ENCODE measurements at regions not wholly inside any gene's neighbourhood (a gene's known extent, or its start where the extent isn't known, plus 50 kb on each side); places are given as distances from the start of the nearest gene placed in this dataset.

DNA sequence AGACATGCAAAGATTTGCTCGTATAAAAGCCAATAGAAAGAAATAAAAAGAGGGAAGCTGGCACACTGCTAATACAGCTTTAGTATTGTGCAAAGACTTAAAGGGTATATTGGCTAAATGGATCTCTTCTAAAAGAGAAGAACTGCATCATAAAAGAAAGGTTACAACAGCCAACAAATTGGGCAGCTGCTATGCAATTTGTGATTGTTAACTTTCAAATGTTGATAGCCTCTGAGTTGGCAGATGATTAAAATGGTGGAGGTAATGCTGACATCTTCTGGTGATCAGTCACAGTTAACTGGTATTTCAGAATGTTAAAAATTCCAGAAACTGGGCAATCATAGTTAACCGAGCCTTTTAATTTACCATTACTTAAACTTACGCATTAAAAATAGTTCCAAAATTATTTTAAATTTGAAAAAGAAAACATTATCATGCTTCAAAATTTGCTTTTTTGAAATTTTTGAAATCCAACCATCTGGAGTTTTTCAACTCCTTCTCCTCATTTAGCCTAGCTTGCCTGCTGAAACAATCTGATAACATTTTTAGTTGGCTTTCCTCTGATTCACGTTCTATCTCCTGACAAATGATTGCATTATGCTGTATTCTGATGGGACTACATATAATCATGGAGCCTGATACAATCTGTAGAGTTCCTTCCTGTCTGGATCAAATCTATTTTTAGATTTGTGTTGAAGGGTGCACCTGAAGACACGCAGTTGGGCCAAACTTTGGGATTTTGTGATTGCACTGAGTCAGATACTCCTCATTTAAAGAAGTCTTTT lies 144.0 kb upstream of the PDZRN3 start:
- TF ChIP-seq, protein P1, sequence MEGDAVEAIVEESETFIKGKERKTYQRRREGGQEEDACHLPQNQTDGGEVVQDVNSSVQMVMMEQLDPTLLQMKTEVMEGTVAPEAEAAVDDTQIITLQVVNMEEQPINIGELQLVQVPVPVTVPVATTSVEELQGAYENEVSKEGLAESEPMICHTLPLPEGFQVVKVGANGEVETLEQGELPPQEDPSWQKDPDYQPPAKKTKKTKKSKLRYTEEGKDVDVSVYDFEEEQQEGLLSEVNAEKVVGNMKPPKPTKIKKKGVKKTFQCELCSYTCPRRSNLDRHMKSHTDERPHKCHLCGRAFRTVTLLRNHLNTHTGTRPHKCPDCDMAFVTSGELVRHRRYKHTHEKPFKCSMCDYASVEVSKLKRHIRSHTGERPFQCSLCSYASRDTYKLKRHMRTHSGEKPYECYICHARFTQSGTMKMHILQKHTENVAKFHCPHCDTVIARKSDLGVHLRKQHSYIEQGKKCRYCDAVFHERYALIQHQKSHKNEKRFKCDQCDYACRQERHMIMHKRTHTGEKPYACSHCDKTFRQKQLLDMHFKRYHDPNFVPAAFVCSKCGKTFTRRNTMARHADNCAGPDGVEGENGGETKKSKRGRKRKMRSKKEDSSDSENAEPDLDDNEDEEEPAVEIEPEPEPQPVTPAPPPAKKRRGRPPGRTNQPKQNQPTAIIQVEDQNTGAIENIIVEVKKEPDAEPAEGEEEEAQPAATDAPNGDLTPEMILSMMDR (IDR thresholded peaks at IDR 0.05; ENCODE audit: low read length) = no peak
- TF ChIP-seq EZH2 (optimal IDR thresholded peaks at IDR 0.05; ENCODE audit: low read depth, low read length) (no peak), EZH2phosphoT487 (IDR thresholded peaks at IDR 0.05; ENCODE audit: low read length) (no peak)
